GM12874 (cell line): ENCODE measurements at regions not wholly inside any gene's neighbourhood (a gene's known extent, or its start where the extent isn't known, plus 50 kb on each side); places are given as distances from the start of the nearest gene placed in this dataset.

Experiments
- CTCF ChIP-seq: IDR thresholded peaks from 2 replicates; pipeline ENCODE4 v1.5.1; 2011; ENCODE audit warnings: low read depth, mild to moderate bottlenecking, control low read depth, low read length, moderate library complexity; ENCODE audit not compliant: insufficient read depth

DNA sequence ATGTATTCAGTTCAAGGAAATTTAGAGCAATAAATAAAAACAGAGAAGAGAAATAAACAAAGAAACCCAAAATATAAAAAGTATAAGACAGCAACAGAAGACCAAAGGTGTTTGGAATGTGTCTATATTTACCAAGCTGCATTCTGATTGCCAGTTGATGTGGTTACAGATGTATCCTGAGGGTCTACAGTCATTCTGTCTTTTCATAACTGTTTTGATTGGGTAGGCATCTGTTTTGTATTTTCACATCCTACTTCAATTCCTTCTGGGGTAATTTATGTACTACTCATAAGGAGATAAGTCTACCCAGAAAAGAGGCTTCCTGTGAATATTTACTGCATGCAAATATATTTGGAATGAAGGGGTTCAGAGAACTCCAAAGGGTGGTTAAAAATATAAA, 596.8 kb upstream of the GCFC2 start:
- TF ChIP-seq CTCF: no peak

GRCh38 chr2:76298041-76298440, 587.3 kb upstream of the GCFC2 start:
- TF ChIP-seq CTCF: no peak

DNA sequence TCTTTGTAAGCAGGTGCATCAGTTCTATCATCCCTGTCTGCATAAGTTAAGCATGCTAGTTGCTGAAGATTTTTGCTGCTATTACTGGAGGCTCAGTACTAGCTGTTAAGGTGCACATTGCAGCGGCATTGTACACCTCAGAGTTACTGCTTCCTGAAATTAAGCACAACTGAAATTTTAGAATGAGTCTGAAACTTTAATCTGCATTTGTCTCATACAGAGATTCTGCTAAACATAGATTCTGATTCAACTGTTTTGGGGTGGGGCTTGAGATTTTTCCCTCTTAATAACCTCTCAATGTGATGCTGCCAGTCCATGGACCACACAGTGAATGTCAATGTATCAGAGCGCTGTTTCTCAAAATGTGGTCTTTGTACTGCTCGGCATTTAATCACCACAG, 585.7 kb upstream of the GCFC2 start:
- no peak for TF ChIP-seq CTCF

DNA sequence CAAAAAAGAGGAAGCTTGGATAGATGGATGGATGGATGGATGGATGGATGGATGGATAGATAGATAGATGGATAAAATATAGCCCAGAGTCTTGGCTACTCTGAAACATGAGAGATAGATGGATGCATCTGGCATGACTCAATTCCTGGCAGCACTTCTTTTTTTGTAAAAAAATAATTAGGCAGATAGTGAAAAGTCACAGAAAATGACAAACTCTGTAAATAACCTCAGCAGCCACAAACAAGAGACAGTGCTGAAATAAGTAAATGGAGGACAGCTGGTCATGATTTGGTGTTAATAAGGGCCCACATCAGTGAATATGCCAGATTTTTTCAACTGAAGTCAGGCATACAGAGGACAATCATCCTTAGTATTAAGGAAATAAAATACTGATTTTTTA, 585.0 kb upstream of the GCFC2 start:
- TF ChIP-seq CTCF: no peak

DNA sequence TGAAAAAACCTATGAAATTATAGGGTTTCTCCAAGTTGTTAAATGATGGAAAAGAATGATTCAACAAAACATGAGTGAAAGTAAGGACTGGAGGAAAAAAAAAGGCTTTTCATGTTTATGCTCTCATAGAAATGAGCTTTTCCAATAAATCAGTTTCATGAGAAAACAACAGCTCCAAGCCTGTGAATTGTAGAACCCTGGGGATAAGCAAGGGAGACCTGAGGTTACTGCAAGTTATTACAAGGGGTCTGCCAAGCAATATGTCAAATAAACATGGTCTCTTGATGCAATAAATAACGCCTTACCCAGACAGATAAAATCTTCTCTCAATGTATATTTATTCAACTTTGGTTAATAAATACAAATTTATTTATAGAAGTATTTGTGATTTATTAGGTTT, 577.9 kb upstream of the GCFC2 start:
- TF ChIP-seq CTCF: no peak

GRCh38 chr2:76288146-76288545, 577.4 kb upstream of the GCFC2 start:
- no peak for TF ChIP-seq CTCF

DNA sequence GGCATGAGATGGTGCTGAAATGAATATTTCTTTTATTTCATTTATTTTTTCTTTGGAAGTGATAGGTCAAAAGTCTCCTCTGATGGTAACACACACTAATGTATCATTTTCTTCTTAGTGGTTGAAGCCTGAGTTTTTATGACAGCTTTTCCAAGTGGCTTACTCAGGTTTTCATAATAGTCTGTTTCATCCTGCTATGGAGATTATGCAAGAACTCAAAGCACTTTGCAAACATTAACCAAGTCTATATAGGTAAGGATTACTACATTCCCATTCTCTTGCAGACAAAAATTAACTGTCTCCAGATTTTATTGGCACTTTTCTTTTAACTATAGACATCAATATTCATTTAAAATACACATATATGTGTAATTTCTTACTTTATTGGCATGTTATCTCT, 572.6 kb upstream of the GCFC2 start:
- TF ChIP-seq CTCF: no peak
